Liver (tissue), 3 donors: ENCODE measurements at regions not wholly inside any gene's neighbourhood (a gene's known extent, or its start where the extent isn't known, plus 50 kb on each side); places are given as distances from the start of the nearest gene placed in this dataset.

ENCODE experiments used
- CTCF ChIP-seq: fragments of 150-350 bp; IDR thresholded peaks from 2 replicates; pipeline ENCODE4 v1.5.1; 2017; ENCODE audit warnings: improper control_type of control experiment, low read depth, low read length; ENCODE audit not compliant: missing input control
- HNF4A ChIP-seq, 2 donors: conservative IDR thresholded peaks; 2 replicates each; pipeline ENCODE4 v1.6.1; 2016; ENCODE audit warnings: antibody characterized with exemption in 2 of 2, mild to moderate bottlenecking in 2 of 2
- HNF4G ChIP-seq: IDR thresholded peaks from 2 replicates; pipeline ENCODE4 v1.6.1; 2016; ENCODE audit warnings: antibody characterized with exemption
- MAX ChIP-seq: IDR thresholded peaks from 2 replicates; pipeline ENCODE4 v1.6.1; 2016; ENCODE audit warnings: antibody characterized with exemption
- donor health status: healthy.
- donor health status: healthy.

GRCh38 chr2:58645017-58645416 lies 403.9 kb upstream of the FANCL start:
- no peak for TF ChIP-seq CTCF
- no peak for TF ChIP-seq MAX
- no peak for TF ChIP-seq HNF4G
- no peak for TF ChIP-seq HNF4A (conservative IDR thresholded peaks at IDR 0.05)
